ENCODE measurements at regions not wholly inside any gene's neighbourhood (a gene's known extent, or its start where the extent isn't known, plus 50 kb on each side); places are given as distances from the start of the nearest gene placed in this dataset.
"Not testable (repeated sequence)": the region's sequence is repeated elsewhere in the genome, so short reads cannot be mapped to it uniquely, and the experiment has no call there.

DNA sequence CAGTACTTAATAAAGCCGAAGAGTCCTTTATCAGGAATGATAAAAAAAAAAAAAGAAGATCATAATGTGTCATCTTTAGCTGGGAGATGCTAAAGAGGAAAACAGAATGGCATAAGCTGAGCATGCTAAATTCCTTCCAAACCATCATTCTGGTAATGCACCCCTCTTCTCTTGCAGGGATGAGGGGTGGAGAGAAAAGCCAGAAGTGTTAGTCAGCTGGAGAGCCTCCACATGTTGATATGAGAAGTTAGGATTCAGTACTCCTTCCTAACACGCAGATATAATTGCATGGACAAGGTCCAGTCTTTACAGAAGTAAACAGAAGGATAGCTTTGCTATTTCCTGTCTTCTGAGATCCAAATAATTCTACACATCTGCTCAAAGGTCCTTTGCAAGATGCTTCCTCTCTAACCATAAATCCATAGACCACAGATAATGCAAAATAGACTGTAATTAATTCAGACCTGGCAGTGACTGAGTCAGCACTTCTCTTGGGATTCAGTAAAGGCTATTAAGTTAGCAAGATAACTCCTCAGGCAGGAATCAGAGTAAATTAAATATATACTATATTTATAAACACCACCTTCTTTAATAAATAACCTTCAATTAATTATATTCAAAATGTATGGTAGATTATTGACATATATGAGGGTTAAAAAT lies 930.0 kb upstream of the KLHL29 start:
- no peak for DNase-seq

DNA sequence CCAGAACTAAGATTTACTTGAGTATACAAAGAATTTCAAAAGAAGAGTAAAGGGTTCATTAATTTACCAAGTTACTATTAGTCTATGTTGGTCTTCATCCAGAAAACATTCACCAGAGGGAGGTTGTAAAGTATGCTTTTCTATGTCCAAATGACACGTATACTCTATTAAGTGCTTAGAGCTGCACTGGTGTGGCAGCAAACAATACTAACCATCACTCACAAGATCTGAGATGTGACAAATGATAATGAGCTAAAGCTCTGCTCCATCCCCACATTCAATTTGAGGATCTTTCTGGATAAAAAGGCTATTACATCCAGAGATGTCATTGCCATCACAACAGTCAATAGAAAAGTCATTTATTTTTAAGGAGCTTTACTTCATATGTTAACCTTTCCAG lies 926.5 kb upstream of the KLHL29 start:
- DNase-seq: no peak

DNA sequence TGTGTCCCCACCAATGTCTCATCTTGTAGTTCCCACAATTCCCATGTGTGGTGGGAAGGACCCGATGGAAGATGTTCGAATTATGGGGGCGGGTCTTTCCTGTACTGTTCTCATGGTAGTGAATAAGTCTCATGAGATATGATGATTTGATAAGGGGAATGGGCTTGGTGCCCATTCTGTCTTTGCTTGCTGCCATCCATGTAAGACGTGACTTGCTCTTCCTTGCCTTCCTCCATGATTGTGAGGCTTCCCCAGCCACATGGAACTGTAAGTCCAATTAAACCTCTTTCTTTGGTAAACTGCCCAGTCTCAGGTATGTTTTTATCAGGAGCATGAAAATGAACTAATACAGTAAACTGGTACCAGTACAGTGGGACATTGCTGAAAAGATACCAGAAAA lies 909.9 kb upstream of the KLHL29 start:
- not testable (repeated sequence) for DNase-seq

DNA sequence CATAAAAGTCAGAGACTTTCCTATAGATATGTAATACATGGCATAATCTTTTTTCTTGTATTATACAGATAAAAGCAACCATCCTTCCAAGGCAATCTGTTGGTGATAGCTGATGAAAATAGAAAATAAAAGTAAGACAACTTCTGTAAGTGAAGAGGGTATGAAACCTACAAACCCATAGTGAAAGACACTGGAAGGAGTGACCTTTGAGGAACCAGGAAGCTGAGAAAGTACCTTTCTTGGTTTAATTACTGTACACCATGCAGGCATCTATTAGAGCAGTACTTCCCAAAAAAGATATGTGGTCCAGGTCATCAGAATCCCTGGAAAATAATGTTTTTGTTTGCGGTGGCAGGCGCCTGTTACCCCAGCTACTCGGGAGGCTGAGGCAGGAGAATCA lies 906.6 kb upstream of the KLHL29 start:
- no peak for DNase-seq

DNA sequence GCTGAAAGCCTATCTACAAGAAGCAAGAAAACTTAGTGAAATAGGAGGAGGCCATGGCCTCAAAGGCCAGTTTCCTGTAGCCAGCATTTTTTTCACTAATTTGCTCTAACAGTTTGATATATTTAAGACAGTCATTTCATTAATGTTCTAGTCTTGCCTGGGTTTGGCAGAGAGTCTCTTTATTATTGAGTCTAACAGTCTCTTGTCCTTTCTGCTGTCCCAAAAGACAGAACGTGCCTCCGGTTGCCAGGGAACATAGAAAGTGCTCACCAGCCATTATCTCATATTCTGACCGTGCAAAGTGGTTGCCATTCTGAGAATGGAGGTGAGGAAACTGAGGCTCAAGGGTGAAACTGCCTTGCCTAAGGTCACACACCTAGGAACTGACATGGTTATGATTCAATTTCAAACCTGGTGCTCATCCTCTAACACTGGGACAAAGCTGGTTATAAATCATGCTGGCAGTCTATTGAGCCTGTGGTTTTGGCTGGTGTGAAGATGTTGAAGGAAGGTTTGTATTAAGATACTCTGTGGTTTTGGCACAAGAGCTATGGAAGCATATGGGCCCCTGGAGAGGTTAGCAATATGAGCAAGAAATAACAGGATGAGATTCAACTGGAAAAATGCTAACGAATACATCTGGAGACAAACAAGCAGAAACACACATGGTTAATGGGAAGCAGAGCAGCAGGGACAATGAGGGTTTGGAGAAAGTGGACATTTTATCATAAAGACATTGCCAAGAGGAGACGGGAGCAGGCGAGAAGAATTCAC lies 903.3 kb upstream of the KLHL29 start:
- DNase-seq: no peak

DNA sequence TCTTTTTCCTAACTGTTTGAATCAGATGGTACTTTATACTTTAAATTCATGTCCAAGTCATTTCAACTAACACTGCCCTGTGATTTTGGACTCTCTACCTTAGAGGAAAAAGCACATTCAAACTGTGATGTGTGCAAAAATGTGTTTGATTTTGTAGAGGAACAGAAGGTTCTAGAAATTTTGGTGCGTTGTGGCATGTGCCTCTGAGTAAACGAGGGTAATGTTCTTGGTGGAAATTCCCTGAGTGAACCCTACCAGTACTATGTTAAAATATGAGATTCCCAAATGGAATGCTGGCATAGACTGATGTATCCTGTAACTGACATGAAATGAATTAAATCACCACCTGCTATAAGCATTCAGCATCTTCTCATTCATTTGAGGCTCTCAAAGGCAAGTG lies 901.9 kb upstream of the KLHL29 start:
- no peak for DNase-seq

DNA sequence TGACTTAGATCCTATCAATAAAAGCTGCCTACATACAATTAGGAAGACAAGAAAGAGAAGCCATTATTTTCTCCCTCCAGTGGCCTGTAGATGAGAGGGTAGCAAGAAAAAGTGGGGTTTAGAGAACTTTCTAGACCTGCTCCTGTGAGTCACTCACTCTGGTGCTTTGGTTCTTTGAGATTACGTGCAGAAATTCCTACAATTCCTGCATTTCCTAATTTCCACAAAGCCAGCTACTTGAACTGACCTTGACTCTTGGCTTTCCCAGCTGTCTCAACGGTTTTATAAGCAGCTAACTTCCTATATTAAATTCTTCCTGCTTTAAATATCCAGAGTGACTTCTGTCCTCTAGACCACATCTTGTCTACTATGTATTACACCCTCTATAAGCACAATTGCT lies 899.5 kb upstream of the KLHL29 start:
- no peak for DNase-seq

DNA sequence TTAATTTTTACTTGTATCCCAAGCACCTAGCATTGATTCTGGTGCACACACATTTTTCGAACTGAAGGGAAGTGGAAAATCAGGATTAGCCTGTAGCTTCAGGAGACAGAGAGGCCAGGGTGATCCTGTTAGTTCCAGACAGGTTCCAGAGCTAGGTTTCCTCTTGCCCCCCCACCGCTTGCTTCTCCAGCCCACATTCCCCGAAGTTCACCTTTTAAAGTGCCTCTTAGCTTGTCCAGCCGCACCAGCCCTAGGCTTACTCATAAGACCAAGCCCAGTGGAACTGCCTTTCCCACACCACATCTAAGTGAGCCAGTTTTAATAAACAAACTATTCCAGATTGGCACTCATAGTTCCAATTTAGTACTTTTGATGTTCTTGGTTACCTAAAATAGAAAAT lies 898.6 kb upstream of the KLHL29 start:
- DNase-seq: no peak

DNA sequence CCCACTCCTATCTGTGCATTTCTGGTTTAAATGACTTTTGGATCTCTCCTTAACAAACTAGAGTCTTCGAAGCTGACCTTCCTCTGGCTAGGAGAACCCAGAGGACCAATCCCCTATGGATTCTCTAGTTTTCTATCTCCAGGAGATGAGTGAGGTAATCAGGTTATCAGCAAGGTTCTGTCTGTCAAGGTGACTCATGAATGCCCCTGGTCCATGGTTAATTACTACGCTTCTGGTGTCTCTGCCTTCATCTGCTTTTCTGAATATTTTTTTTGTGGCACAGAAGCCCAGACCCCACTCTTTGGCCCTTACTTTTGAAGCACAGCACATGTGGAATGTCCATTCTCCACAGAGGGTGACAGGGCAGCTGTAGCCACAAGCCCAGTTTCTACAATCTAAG lies 897.9 kb upstream of the KLHL29 start:
- no peak for DNase-seq

DNA sequence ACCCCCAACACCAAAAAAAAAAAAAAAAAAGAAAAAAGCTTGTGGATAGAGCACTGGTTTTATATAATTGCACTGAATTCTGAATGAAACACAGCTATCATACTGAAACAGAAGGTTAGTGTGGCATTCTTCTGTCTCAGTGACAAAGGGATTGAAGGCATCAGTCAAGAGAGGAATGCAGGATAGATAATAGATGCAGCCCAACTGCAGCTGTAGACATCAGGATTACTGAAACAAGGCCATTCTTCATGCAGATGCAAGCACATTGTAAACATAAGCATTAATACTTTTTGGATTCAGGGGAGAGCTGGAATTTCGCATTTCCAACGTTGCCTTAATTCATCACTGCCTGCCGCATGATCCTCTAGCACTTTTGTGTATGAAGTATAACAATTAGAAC lies 897.4 kb upstream of the KLHL29 start:
- DNase-seq: no peak

DNA sequence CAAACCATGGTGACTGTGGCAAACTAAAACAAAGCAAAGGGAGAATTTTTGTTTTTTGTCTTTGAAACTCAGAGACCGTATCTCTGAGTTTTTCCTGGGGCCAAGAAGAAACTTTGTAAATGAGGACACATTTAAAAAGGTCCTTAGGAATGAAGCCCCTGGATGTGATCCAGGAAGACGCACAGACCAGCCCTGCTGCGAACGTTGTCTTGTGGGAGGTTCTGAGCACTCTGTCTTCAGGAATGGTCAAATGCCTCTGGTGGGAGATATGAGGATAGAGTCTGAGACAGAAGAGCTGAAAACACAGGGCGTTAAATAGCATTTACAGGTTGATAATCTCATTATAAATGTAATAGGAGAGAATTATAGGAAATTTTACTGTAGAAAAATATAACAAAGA lies 893.5 kb upstream of the KLHL29 start:
- DNase-seq: no peak

DNA sequence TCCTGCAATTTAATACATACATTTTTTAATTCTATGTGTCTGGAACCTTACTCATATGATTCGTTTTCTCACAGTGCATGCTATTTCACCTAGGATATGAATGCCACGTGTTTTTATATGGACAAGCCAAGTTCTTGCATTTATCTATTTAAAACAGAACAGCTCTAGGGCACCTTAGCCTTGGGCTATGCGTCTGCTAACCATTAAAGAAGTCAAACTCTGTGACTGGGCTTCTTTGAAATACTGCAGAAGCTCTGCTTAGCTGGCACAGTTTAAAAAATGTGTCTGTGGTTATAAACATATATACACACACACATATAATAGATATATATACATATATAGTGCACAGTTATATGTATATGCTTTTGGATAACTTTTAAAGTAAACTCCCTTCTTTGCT lies 890.8 kb upstream of the KLHL29 start:
- DNase-seq: no peak

DNA sequence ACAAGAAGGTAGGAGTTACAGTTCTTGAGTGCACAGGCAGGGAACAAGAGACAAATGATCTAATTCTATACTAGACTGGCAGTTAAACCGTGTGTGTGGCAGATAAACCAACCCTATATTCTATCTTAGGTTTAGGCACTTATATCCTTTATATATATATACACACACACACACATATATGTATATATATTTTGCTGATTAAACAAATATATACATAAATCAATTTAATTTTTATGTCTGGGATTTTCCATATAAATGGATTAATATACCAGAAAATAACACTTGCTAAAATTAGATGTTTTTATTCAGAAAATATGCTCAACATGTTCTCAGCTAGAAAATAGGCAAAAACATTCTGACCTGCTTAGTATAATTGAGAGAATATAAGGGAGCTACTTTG lies 887.9 kb upstream of the KLHL29 start:
- no peak for DNase-seq

DNA sequence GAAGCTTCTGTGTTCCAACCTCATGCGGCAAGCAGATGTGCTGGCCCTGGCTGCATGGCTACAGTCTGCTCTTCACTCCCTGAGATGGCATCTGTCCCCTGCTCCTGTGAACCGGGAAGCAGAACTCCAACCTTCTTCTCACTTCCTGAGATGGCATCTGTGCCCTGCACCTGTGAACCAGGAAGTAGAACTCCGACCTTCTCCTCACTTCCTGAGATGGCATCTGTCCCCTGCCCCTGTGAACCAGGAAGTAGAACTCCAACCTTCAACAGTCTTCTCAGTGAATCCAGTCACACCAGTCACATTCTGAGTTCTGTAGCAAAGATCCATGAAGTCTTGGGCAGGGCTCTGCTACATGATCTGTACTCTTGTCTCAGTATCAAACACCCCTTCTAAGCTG lies 887.2 kb upstream of the KLHL29 start:
- DNase-seq: no peak

DNA sequence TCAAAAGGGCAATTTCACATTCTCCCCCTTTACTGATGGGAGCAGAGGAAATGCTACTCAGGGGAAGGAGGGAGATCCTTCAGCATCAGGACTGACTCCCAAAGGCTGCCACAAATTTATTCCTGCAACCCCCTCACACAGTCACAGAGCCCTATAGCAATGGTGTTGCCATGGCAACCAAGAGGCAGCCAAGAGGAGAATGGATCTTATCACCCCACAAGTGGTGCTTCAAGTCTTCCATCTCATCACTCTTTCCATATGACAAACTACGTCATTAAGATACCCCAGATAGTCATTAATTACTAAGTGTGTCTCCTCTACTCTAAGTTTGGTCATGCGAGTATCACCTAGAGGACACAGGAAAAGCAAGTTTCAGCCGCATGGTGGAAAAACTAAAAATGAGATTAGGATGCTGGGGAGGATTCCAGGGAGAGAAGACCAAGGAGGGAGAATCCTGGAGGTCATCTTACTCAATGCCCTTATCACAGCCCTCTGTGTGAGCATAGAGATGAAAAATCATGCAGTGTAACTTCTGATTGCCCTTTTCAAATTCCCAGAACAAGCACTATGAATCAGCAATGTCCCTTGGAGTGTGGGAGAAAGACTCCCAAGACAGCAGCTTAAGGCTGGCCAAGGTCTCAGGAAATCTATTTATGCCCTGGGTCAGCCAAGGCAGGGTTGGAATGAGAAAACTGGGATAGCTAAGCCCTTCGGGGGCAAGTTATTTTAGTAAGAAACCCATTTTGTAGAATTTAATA lies 885.7 kb upstream of the KLHL29 start:
- DNase-seq: no peak

DNA sequence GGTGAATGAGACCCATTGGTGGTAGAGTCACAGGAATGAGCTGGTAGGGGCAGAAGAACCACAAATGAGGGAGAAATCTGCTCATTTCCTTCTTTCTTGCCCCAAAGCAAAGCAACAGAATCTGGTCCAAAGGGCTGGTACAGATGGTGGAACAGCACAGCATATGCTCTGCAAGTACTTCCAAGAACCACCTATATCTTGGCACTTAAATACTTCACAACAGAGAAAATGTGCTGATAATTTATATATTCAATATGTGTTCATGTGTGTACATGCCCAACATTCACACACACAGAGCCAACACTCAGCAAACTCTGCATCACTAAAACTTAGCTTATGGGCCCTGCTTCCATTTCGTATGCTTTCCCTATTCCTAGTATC lies 884.4 kb upstream of the KLHL29 start:
- DNase-seq: no peak

DNA sequence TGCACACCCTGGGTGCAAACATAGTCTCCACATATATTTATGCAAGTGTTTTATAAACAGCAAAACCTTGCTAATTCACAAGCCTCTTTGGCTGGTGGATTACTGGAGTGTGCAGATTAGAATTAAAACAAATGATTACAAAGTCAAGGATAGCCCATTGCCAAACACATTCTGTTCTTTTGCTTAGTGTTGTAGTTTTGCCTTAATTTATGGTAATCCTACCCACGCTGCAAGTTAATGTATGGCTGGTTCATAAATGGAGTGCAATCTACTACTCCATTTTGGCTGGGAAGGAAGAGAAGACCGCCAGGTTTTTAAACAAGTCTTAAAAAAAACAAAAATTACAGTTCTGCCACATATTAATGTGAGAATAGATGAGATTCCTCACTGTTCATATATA lies 883.1 kb upstream of the KLHL29 start:
- DNase-seq: no peak

DNA sequence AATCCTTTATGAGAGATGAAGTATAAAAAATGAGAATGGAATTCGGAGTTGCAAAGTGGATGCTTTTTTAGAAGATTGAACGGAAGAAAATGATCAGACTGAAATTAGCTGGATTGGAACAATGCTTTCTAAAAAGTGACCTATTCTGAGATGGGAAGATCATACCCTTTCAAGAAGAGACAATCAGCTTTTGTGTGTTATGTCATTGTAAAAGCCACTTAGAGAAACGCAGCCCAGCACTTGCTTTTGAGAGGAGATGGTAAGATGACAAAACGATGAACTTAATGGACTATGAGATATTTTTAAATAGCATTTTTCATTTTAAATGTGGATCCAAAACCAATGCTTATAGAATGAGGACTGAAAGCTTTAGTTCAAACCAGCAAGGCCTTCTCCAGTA lies 871.4 kb upstream of the KLHL29 start:
- no peak for DNase-seq

DNA sequence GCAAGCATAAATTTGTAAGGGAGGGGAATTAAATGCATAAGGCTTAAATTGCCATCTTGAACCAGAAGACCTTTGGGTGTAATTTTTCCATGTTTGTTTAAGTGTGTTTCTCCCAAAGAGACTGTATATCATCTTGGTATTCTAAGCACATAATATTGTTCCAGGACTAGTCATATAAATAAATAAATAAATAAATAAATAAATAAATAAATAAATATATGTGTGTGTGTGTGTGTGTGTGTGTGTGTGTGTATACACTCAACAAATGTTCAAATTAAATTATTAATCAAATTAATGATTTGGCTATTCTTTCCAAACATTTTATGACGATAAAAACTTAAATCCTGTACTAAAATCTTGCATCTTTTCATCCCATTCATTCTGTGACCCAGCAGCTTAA lies 867.8 kb upstream of the KLHL29 start:
- no peak for DNase-seq

DNA sequence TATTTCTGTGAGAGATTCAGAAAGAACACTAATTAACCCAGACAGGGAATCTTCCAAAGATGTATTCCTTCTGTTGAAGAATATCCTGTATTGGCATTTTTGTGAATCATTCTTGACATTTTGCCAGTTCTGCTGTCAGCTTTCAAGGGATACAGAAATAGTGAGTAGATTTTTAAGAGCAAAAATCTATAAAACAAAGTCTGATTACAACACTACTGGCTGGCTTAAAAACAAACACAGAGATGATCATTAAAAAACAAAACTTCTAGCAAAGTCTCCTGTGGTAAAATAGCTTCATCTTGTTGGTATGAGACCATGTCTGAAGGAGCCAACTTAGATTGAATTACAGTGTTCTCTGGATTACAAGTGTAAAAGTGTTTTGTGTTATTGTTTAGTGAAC lies 866.3 kb upstream of the KLHL29 start:
- no peak for DNase-seq

DNA sequence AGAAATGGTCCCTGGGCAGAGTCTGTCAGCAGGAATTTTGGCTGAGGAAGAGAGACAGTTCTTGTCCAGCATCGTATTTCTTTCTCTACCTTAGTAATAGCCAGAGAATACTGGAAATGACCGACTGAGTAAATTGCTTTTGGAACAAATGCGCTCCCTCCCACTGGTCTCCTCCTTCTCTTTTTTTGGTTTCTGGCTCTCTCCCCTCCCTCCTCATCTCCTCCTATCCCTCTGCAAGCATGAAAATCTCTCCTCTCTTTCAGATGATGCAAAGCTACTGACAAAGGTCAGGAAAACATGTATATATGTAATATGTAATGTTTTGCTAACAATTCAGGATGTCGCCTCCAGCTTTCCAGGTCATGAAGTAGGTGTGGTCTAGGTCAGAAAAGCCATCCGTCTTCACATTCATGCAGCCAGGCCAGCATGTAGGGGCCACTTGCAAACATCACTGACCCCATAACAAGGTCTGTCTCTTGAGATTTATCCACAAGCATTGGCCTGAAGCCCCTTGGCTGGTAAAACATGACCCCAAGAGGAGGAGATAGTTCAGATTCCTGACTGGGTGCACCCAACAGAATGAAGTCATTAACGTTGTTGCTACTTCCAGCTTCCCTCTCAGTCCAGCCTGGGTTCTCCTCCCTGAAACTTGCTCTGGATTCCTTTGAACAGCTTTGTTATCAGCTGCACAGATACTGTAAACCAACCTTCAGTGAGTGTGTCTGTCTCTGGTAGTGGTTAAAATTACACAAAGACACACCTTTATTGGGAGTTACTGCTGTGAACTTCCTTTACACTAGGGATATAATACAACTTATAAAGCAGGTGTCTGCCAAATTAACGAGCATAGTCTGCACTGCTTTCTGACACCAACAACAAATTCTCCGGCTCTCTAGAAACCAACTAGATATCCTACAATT lies 864.4 kb upstream of the KLHL29 start:
- DNase-seq: no peak

DNA sequence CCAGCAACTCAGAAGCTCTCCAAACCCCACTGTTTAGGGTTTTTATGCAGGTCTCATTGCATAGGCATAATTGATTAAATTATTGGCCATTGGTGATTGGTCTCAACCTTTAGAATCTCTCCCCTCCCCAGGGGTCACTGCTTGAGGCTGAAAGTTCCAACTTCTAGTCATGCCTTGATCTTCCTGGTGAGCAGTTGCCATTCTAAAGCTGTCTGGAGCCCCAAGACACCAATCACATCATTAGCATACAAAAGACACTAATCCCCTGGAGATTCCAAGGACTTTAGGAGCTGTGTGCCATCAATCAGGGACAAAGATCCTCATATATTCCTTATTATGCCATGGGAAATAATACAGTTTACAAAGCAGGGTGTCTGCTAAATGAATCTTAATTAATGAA lies 863.4 kb upstream of the KLHL29 start:
- DNase-seq: no peak

DNA sequence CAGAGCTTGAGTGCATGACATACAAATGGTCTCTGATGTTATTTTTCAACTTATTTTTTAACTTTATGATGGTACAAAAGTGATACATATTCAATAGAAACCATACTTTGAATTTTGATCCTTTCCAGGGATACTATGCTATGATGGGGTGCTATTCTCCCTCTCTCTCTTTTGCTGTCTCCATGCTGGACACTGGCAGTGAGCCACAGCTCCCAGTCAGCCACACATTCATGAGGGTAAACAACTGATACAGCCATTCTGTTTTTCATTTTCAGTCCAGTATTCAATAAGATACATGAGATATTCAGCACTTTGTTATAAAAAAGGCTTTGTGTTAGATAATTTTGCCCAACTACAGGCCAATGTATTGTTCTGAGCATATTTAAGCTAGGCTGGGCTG lies 859.3 kb upstream of the KLHL29 start:
- no peak for DNase-seq
